GM21786 (cell line): ENCODE measurements at regions not wholly inside any gene's neighbourhood (a gene's known extent, or its start where the extent isn't known, plus 50 kb on each side); places are given as distances from the start of the nearest gene placed in this dataset.
"Not testable (repeated sequence)": the region's sequence is repeated elsewhere in the genome, so short reads cannot be mapped to it uniquely, and the experiment has no call there.

Experiments used
- ATAC-seq: cut with Tn5 transposase; IDR thresholded peaks from one replicate; pipeline ENCODE4 v1.9.1; 2021; ENCODE audit not compliant: unreplicated experiment

DNA sequence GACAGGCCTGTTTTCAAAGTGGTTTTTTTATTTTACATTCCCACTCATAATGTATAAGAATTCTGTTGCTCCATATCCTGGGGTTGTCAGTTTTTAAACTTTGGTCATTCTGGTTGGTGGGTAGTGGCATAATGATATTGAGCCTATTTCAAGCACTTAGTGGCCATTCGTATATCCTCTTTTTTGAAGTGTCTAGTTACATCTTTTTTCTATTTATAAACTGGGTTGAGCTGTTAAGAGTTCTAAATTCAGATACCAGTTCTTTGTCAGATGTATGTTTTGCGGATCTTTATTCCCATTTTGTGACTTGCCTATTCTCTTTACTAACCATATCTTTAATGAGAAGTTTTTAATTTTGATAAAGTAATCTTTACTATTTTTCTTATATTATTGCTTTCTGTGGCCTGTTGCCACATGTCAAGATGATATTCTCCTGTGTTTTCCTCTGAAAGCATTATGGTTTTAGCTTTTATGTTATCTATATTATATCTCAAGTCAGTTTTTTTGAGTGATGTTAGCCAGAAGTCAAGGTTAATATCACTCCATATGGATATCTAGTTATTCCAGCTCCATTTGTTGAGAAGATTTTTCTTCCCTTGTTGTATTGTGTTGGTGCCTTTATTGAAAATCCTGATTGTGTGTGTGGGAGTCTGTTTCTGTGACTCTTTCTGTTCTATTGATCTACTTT lies 110.9 kb downstream of the FHIP1A start:
- ATAC-seq, result no peak

DNA sequence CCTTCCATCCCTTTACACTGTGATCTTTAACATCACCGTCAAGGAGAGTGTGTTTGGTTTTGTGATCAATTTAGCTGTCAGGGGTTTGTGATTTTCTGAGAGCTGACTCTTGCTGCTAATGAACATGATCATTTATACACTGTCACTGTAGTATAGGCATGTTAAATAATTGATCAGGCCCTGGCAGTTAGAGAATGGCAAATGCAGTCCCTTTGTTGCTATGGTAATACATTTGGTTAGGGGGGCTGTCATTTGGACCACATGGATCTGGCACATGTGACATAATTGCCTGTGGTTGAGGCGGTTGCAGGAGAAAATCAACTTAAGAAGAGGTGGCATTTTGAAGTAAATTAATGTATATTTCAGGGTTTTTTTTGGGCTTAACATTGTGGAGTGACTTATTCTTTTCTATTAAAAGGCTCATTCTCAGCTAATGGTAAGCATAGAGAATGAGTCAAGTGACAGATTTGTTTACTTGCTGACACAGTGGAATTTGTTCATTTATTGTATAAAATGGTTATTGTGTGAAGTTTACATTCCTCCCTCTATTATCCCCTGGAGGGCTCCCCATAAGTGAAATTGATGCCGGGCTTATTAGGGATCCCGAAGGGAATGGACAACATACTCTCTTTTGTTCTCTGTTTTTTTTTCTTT lies 114.0 kb downstream of the FHIP1A start:
- ATAC-seq, result no peak

DNA sequence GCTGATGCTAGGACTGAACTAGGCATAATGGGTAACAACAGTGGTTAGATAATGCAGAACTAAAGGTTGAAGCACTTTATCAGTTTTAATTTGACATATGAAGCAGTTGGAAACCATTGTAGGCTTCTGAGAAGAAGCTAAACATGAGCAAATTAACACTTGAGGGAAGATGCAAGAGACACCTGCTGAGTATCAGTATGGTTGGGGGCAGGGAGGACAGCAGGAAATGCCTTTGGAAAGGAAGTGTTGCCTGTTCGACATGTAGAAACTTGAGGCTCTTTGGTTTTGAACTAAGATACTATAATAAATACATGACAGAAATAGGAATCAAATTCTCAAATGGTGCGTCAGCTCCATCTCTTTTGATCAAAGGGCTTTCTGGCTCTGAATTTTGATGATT lies 115.6 kb downstream of the FHIP1A start:
- ATAC-seq, result no peak

DNA sequence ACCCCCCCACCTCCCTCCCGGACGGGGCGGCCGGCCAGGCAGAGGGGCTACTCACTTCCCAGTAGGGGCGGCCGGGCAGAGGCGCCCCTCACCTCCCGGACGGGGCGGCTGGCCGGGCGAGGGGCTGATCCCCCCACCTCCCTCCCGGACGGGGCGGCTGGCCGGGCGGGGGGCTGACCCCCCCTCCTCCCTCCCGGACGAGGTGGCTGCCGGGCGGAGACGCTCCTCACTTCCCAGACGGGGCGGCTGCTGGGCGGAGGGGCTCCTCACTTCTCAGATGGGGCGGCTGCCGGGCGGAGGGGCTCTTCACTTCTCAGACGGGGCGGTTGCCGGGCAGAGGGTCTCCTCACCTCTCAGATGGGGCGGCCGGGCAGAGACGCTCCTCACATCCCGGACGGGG lies 117.5 kb downstream of the FHIP1A start:
- ATAC-seq, result not testable (repeated sequence)

DNA sequence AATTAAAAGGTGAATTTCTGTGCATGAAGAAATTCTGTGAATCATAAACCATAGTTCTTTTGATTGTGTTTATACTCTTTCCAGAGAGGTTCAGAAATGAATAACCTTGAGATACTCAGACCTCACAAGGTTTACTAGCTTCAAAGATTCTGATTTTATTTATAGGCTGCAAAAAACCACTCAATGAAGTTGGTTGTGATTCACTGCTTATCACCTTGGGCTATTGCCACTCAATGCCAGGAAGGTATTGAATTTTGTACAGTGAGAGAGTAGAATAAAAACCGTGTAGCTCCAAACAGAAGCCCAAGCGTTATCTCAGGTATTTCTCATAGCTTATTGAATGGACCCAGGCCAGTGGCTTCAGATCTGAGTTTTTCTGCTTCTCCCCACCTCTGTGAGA lies 118.7 kb downstream of the FHIP1A start:
- ATAC-seq, result no peak

DNA sequence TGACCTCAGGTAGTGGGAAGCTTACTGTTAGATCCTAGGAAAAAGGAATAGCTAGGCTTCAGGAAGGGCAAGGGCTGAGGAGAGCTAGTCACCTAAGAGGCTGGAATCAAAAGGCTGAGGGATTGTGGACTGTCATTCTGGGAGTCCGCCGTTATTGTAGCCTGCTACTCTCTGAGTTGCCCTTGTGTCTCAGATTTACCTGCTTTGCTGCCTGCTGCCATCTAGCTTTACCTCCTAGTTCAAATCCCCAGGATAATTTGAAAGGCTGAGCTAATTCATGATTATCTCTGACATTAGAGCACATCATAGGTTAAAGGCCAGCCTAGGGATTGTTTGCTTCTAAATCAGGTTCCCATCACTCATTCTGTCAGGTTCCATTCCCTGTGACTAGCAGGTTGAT lies 120.2 kb downstream of the FHIP1A start:
- no peak for ATAC-seq

DNA sequence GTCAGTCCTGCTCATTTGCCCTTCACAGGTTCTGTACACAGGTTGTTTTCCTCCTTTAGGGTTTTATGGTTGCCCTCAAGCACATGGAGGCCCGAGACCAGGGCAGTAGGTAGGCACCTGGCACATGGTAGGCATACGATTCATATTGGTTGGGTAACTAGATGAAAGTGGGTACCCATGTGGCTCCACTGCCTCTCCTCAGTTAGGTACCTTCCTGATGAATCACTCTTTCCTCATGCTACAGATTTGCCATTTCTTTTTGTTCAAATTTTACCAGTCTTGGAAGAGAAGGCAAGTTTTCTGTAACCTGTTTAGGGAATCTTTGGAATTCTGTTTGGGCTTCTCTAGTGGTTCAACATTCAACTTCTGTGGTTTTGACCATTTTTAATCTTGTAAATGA lies 121.3 kb downstream of the FHIP1A start:
- ATAC-seq, result no peak

DNA sequence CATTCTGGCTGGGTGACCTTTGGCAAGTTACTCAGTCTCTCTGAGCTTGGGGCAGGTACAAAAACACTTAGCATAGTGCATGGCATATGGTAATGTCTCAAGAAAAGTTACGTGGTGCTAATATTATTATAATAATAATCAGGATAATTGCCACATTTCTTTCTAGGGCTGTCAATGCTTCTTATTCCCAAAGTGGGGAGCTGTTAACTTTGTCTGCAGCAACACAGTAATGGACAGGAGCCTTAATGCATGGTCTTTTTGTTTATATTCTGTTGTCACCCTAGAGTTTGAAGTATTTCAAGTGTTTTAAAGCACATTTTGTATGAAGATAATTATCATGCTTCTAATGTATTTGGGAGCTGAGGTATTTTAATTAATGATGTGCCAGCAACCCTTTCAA lies 121.8 kb downstream of the FHIP1A start:
- no peak for ATAC-seq

DNA sequence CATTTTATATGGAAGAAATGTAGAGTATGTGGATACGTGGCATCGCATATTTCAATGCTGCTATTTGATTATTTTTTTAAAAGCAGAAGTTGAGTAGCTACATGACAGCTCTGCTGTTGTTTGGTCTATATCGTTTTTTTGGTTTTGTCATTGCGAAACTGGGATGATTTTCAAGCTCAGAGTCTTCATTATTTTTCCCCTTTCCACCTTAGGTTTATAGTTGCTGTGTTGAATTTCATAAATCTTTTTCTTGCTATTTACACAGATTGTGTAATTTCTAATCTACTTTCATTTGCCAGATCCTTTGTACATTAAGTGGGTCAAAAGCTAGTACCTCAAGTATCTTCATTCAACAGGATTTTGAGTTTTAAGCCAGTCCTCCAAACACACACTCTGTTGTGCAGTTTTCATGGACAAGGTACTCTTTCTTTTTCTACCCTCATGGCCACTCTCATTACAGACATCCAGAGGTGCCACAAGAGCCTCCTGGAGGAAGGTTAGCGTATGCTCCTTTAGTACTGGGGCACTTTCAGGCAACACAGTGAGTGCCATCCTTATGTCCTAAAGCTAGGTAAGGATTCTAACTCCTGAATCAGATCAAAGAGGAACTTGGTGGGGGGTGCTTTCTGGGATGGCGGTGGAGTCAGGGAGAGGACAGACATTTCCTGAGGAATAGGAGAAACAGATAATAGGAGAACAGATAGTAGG lies 123.2 kb downstream of the FHIP1A start:
- no peak for ATAC-seq

DNA sequence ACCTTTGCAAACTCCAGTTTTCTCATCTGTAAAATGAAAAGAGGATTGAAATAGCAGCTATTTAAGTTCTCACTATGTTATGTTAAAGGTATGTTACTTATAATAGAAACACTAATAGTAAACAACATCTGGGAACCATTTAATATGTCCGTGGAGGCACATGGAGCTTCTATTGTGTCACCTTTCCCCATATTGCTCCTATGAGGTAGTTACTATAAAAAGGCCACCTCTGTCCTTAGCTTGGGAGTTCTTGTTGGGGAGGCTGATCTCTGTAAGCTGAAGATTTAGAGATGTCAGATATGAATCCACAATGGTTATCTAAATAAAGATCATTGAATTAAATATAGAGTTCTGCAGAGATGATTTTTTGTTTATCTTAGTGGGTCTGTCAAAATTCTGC lies 125.2 kb downstream of the FHIP1A start:
- no peak for ATAC-seq

DNA sequence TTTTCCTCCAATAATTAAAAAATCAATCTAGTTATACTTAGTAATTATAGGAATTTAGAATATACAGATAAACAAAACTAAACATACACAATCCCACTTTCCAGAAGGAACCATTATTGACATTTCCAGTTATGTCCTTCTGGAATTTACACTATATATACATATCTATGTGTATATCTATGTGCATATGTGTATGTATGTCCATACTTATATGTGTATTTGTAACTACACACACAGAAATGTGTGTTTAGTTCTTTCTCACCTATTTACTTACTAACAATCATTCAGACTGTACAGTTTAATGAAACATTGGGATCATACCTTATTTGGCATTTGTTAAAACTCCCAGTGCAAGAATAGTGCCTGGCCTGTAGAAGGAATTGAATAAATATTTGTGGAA lies 126.4 kb downstream of the FHIP1A start:
- no peak for ATAC-seq

DNA sequence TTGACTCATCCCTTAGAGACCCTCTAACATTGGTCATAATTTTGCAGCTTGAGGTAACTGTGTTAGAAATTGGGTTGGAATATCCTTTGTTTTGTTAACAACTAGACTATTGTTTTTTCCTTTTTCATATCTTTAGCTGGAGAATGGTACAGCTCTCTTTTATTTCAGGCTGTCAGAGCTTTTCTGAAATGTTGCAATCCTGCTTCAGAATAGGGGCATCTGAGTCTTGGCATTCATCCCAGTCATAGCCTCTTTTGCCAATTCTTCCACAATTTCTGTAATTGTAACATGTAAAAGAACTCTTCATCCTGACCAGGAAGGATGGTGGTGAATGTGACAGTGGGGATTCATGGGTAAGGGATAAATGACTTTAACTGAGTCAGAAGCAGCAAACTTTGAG lies 128.7 kb downstream of the FHIP1A start:
- ATAC-seq, result no peak

DNA sequence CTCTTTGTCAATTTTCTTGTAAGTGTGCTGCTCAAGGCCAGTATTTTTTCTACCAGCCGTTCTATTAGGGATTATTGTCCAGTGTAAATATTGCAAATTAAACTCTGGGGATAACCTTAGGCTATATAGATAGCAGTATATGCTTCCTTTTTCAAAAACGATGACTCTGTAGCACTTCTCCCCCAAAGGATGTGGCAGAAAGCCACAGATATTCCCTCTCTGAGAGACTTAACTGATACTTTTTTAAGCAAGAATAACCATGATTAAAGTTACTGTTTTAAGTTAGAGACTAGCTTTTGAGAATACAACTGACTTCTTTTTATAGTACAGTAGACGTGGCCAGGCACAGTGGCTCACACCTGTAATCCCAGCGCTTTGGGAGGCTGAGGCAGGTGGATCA lies 130.0 kb downstream of the FHIP1A start:
- no peak for ATAC-seq

DNA sequence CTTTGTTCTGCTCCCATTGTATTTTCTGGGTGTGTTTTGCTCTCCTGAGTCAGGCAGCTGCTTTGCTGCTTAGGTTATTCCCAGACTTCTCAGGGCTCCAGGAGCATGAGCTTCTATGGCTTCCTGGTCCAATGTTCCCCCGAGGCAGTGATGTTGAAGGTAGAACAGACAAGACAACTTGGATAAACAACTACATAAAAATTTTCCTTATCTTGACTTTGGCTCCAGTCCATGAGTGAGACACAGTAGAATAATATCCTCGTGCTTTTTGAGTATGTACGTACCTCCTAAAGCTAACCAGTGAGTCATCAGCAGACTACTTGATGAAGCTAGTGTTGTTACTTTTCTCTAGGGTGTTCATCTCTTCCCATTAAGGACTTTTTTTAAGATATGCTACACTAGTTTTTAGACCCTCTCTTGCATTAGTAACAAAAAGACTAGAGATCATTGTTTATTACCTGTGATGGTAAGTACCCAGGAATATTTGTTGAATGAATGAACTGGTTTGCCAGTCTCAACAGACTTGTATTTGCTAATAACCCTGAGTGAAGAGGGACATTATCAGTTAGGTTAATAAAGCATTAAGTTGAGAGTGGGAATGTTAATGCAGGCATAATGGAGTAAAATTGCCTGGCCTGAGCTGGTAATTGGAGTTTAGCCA lies 131.9 kb downstream of the FHIP1A start:
- ATAC-seq, result no peak

DNA sequence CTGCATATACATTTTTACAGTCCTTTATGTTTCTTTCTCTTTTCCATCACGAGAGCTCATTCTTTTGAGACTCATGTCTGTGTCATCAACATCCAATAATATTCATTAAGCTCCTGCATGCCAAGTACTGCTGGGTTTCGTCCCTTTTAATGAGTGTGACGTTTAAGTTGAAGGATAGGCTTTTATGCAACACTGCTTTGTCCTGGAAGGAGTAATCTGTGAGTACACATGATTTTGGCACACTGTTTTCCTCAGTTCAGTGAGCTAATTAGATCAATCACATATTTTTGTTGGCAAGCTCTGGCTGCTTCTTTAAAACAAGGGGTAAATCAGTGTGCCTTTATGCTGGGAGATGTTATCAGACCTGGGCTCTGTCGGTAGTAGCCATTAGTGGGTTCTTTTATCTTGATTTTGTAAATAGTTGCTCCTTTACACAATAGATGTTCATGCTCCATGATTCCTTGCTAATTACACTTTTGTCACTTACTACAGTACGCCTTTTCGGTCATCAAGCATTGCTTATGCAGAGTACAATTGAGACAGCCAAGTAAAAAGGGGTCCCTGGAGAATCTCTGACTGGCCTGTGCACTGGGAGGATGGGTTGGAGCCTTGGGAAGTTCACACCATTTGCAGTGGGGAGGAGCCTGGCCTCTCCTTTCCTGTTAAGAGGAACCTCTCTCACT lies 132.6 kb downstream of the FHIP1A start:
- no peak for ATAC-seq

DNA sequence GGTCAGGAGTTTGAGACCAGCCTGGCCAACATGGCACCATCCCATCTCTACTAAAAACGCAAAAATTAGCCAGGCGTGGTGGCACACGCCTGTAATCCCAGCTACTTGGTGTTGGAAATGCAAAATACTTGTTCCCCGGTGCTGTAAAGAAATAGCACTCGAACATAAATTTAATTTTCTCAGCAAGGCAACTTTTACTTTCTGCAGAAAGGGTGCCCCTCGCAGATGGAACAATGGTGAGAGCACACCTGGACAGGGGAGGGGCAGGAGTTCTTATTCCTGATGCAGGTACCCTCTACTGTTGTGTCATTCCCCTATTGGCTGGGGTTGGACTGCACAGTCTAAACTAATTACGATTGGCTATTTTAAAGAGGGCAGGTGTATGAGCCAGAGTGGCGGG lies 139.7 kb downstream of the FHIP1A start:
- ATAC-seq, result no peak

DNA sequence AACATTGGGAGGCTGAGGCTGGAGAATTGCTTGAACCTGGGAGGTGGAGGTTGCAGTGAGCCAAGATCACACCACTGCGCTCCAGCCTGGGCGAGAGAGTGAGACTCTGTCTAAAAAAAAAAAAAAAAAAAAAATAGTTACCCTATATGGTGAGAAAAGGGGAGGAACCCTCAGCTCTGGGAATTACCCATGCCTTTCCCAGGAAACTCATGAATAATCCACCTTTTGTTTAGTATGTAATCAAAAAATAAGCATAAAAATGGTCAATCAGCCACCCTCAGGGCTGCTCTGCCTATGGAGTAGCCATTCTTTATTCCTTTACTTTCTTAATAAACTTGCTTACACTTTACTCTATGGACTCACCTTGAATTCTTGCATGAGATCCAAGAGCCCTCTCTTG lies 140.4 kb downstream of the FHIP1A start:
- ATAC-seq, result not testable (repeated sequence)

DNA sequence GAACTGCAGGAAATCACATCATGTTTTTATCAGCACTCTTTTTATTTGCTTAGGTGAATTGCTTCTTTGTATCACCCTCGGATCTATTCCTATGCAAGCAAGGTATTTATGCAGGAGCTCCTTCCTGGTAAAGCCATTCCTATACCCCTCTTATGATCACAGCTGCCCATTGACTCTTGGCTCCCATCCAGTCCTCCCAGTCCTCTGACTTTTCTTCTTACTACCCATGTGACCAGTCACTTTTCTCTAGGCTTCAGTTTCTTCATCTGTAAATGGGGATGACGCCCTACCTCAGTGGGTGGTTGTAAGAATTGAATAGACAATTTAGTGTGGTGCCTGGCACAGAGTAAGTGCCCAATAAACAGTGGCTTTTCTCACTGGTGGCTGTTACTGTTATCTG lies 144.9 kb downstream of the FHIP1A start:
- no peak for ATAC-seq

DNA sequence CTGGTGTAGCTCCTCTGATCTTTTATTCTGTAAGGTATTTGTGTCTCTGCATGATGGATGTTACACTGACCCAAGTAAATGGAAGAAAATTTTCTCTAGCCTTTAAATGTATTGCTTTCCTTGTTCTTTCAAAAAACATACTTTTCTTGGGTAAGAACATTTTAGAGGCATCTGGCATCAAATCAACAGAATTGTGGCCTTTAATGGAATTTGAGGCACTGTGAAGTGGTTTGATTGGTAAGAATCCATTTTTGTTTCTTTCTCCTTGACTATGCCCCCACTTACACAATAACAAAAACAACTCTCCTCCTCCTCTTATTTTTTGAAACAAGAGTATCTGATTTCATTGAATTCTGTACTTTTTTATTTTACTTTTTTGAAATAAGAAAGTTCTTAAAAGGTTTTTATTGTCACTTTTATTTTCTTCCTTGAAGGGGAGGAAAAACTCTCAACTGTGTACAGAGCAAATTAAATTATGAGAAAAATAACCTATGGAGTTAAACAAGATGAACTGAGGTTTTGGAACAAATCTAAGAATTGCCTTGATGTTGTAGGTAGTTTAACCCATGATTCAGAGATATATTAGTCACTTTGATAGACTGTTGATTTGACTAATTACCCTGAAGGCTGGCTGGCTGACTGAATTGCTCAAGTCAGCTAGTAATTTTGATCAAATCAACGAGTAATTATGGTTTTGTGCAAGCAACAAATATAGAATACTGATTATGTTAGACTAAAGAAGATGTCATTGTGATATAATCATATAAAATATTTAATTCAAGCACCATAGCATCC lies 146.4 kb downstream of the FHIP1A start:
- no peak for ATAC-seq

DNA sequence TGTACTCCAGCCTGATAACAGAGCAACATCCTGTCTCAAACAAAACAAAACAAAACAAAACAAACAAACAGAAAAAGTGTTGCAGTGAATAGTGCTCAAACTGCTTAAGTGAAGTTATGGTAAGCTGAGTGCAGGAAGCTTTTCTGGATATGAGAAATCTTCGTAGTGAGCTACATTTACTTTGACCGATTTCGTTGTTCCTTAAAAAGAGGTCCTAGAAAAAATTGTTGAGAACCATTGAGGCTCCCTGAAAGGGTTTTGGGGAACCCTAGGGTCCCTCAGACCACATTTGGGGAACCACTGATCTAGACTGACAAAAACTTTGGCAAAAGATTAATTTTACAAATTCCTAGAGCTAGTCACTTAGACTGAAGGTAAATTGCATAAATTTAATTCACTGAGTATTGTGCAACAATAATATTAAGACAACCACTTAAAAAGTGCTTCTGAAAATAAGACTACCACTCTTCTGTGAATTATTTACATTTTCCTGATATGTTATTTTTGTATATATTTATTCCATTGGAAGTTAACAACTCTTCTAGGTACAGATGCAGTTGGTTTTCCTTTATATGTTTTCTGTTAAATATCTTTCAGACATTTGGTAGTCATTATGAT lies 149.6 kb downstream of the FHIP1A start:
- ATAC-seq, result no peak
